NOMO-1 treated with dmso at 0.1 percent for 144 hours (cell line): ENCODE measurements at regions not wholly inside any gene's neighbourhood (a gene's known extent, or its start where the extent isn't known, plus 50 kb on each side); places are given as distances from the start of the nearest gene placed in this dataset.
A peak's percentile ranks its signal among the peaks of the same experiment; 100 is the strongest.

Experiments
- DNase-seq: peaks from one replicate; lab custom pipeline; 2025; ENCODE audit not compliant: unreplicated experiment; lab: John Stamatoyannopoulos, UW

DNA sequence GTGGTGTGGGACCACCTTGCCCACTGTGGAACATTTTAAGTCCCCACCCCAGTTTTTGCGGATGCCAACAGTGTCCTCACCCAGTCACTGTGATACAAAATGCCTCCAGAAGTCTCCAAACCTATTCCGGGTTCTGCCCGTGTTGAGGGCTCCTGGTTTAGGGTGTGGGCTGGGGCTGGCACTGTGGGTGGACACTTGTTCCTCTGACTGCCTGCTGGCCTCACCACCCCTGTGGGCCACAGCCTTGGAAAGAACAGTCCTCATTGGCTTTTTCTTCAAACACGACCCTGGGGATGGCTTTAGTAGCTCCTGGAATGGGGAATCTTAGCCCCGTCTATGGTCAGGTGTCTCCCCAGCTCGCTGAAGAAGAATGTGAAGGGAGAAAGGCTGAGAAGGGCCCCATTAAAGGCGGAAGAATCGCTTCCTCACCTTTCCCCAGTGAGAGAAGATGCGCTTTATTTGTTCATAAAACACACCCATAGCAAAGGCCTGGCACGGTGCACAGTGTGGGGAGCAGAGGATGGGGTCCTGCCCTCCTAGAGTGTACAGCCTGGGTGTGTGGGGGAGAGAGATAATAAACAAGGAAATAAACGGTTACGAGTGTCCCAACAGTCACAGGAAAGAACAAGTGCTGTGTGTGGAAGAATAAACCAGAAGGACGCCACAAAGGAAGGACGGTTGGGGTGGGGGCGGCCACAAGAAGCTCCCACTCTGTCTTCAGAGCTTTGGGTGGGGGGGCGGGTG, 56.3 kb upstream of the SLC22A11 start:
- peak; percentile 19 for DNase-seq

DNA sequence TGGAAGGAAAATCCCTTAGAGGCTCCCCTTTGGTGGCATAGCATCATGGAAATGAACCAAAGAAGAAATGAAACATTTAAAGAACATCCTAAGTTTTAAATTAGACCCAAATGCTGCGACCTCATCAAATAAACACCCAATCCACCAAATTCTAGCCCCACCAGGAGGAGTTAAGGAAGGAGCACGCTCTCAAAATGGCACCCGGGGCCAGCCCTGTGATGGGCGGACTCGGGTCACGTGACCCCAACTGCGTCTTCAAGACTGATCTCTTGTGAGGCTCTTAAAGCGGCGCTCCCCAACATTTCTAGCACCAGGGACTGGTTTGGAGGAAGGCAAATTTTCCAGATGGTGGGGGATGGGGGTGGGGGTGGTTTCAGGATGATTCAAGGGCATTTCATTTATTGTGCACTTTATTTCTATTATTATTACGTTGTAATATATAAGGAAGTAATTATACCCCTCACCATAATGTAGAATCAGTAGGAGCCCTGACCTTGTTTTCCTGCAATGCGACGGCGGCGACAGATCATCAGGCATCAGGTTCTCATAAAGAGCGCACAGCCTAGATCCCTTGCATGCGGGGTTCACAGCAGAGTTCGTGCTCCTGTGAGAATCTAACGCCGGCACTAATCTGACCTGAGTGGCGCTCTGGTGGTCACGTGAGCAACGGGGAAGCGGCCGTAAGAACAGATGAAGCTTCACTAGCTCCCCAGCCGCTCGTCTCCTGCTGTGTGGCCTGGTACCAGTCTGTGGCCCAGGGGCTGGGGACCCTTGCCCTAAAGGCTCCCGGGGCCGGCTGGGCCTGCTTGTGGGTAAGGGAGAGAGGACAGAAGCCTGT, 55.3 kb upstream of the SLC22A11 start:
- peak; percentile 44 for DNase-seq

- no peak for DNase-seq
Measured at GRCh38 chr11:64501500-64502427, 54.0 kb upstream of the SLC22A11 start.

DNA sequence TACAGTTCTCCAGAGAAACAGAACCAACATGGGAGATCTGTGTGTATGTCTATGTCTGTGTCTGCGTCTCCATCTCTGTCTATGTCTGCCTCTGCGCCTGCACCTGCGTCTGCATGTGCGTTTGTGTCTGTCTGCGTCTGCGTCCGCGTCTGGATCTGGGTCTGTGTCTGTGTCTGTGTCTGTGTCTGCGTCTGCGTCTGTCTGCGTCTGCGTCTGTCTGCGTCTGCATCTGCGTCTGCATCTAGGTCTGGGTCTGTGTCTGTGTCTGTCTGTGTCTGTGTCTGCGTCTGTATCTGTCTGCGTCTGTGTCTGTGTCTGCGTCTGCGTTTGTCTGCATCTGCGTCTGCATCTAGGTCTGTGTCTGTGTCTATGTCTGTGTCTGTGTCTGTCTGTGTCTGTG, 53.1 kb upstream of the SLC22A11 start:
- DNase-seq = no peak

DNA sequence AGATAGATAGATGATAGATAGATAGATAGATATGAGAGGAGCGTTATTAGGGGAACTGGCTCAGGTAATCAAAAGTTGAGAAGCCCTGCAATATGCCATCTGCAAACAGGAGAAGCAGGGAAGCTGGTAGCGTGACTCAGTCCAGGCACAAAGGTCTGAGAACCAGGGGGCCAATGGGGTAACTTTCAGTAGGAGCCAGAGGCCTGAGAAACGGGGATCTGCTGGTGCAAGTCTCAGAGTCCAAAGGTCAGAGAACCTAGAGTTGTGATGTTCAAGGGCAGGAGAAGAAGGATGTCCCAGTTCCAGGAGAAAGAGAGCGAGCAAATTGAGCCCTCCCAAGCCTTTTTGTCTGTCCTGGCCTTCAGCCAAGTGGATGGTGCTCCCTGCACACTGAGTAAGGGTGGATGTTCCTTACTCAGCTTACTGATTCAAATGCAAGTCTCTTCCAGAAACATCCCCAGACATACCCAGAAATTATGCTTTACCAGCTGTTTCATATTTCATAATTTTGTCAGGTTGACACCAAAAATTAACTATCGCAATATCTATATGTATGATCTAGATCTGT, 52.5 kb upstream of the SLC22A11 start:
- no peak for DNase-seq

DNA sequence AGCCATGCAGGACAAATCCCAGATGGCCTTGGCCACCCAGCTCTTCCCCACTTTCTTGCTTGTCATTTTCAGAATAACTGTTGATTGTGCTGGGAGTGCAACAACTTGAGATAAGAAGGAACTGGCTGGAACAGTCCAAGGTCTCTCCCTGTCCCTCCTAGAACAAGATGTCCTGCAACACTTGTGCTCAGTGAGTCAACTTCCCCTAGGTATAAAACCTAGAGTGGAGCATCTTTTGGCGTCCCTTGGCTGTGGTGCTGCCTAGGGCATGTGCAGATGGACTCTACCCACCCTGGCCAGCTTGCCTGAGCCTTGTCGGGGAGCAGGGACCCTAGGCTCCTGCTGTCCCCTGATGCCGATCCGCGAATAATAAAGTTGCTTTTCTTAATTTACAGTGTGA, 50.7 kb upstream of the SLC22A11 start:
- DNase-seq = no peak
